ENCODE measurements at regions not wholly inside any gene's neighbourhood (a gene's known extent, or its start where the extent isn't known, plus 50 kb on each side); places are given as distances from the start of the nearest gene placed in this dataset.

- intact Hi-C loops (cut with DNase I, micrococcal nuclease), result no loop called here
- Mint-ChIP-seq H3K4me1 (peaks cover 2% of the 10 kb centered on the region), H3K36me3 (ENCODE audit: low read depth) (no peaks in the 10 kb centered on the region), H3K9me3 (ENCODE audit: low read depth) (no peaks in the 10 kb centered on the region), H3K27me3 (peaks cover 2% of the 10 kb centered on the region), H3K27ac (no peak overlapping the region), H3K4me3 (no peak overlapping the region)
- ATAC-seq, result no peak
- ChIA-PET POLR2A (no interaction called here), CTCF (no interaction called here)
- DNase-seq, result no peak
These were observed 50.8 kb upstream of the NAV2 start for GRCh38 chr11:19661827-19662226.

- intact Hi-C loops (cut with DNase I, micrococcal nuclease), result no loop called here
- peak; percentile 79 for ATAC-seq
- peaks cover 2% of the 10 kb centered on the region for H3K27me3 Mint-ChIP-seq
- DNase-seq, result peak; percentile 30
- H3K27ac Mint-ChIP-seq, result no peak overlapping the region
- POLR2A ChIA-PET, result no interaction called here
- H3K4me1 Mint-ChIP-seq, result peaks cover 2% of the 10 kb centered on the region
- H3K4me3 Mint-ChIP-seq, result no peak overlapping the region
- no peaks in the 10 kb centered on the region for H3K9me3 Mint-ChIP-seq (ENCODE audit: low read depth)
- CTCF ChIA-PET, result interaction anchor here (1.4 kb wide), 1 partner anchor 12 kb away, joined by 3 read pairs; no protein-coding TSS in a partner anchor
- no peaks in the 10 kb centered on the region for H3K36me3 Mint-ChIP-seq (ENCODE audit: low read depth)
These were observed 52.6 kb upstream of the NAV2 start for GRCh38 chr11:19660076-19660475.

- Mint-ChIP-seq H3K4me1 (peaks cover 2% of the 10 kb centered on the region), H3K27ac (no peak overlapping the region), H3K36me3 (ENCODE audit: low read depth) (no peaks in the 10 kb centered on the region), H3K4me3 (no peak overlapping the region), H3K9me3 (ENCODE audit: low read depth) (no peaks in the 10 kb centered on the region), H3K27me3 (peaks cover 2% of the 10 kb centered on the region)
- DNase-seq (no peak), ATAC-seq (no peak)
- intact Hi-C loops (cut with DNase I, micrococcal nuclease), result no loop called here
- CTCF ChIA-PET, result interaction anchor here (1.4 kb wide), 1 partner anchor 11 kb away, joined by 3 read pairs; no protein-coding TSS in a partner anchor
- POLR2A ChIA-PET, result no interaction called here
These were observed 53.1 kb upstream of the NAV2 start for GRCh38 chr11:19659529-19659928.

- Mint-ChIP-seq H3K36me3 (ENCODE audit: low read depth) (no peaks in the 10 kb centered on the region), H3K4me3 (no peak overlapping the region), H3K27ac (no peak overlapping the region), H3K9me3 (ENCODE audit: low read depth) (no peaks in the 10 kb centered on the region), H3K27me3 (no peaks in the 10 kb centered on the region), H3K4me1 (peaks cover 2% of the 10 kb centered on the region)
- intact Hi-C loops (cut with DNase I, micrococcal nuclease), result no loop called here
- POLR2A ChIA-PET, result no interaction called here
- CTCF ChIA-PET, result interaction anchor here (1.1 kb wide), 1 partner anchor 16 kb away, joined by 3 read pairs; no protein-coding TSS in a partner anchor
- no peak for DNase-seq
- no peak for ATAC-seq
These were observed 54.3 kb upstream of the NAV2 start for GRCh38 chr11:19658344-19658743.

GRCh38 chr11:19656140-19656541 is 56.5 kb upstream of the NAV2 start:
- Mint-ChIP-seq H3K27ac (no peak overlapping the region), H3K4me3 (no peak overlapping the region), H3K4me1 (peaks cover 2% of the 10 kb centered on the region), H3K9me3 (ENCODE audit: low read depth) (no peaks in the 10 kb centered on the region), H3K36me3 (ENCODE audit: low read depth) (no peaks in the 10 kb centered on the region), H3K27me3 (peaks cover 3% of the 10 kb centered on the region)
- ATAC-seq (no peak), DNase-seq (no peak)
- ChIA-PET POLR2A (no interaction called here), CTCF (interaction anchor here (0.7 kb wide), 1 partner anchor 15 kb away, joined by 3 read pairs; no protein-coding TSS in a partner anchor)
- intact Hi-C loops (cut with DNase I, micrococcal nuclease), result no loop called here

GRCh38 chr11:19652623-19653375 is 59.8 kb upstream of the NAV2 start:
- no peaks in the 10 kb centered on the region for H3K9me3 Mint-ChIP-seq (ENCODE audit: low read depth)
- intact Hi-C loops (cut with DNase I, micrococcal nuclease), result no loop called here
- peaks cover 3% of the 10 kb centered on the region for H3K27me3 Mint-ChIP-seq
- H3K36me3 Mint-ChIP-seq (ENCODE audit: low read depth), result no peaks in the 10 kb centered on the region
- DNase-seq (no peak), ATAC-seq (no peak)
- no peak overlapping the region for H3K4me3 Mint-ChIP-seq
- no peaks in the 10 kb centered on the region for H3K4me1 Mint-ChIP-seq
- no peak overlapping the region for H3K27ac Mint-ChIP-seq
- POLR2A ChIA-PET, result no interaction called here
- CTCF ChIA-PET, result interaction anchor here (0.7 kb wide), 1 partner anchor 14 kb away, joined by 3 read pairs; no protein-coding TSS in a partner anchor

GRCh38 chr11:19651653-19652052 is 61.0 kb upstream of the NAV2 start:
- intact Hi-C loops (cut with DNase I, micrococcal nuclease), result no loop called here
- no peak for ATAC-seq
- no peaks in the 10 kb centered on the region for H3K4me1 Mint-ChIP-seq
- H3K27me3 Mint-ChIP-seq, result peaks cover 3% of the 10 kb centered on the region
- H3K36me3 Mint-ChIP-seq (ENCODE audit: low read depth), result no peaks in the 10 kb centered on the region
- no peak for DNase-seq
- H3K9me3 Mint-ChIP-seq (ENCODE audit: low read depth), result no peaks in the 10 kb centered on the region
- CTCF ChIA-PET, result no interaction called here
- no peak overlapping the region for H3K4me3 Mint-ChIP-seq
- POLR2A ChIA-PET, result no interaction called here
- H3K27ac Mint-ChIP-seq, result no peak overlapping the region

GRCh38 chr11:19651028-19651427 is 61.6 kb upstream of the NAV2 start:
- ChIA-PET POLR2A (no interaction called here), CTCF (no interaction called here)
- intact Hi-C loops (cut with DNase I, micrococcal nuclease), result no loop called here
- peaks cover 4% of the 10 kb centered on the region for H3K27me3 Mint-ChIP-seq
- DNase-seq (no peak), ATAC-seq (no peak)
- no peak overlapping the region for H3K27ac Mint-ChIP-seq
- no peaks in the 10 kb centered on the region for H3K9me3 Mint-ChIP-seq (ENCODE audit: low read depth)
- H3K4me1 Mint-ChIP-seq, result no peaks in the 10 kb centered on the region
- no peaks in the 10 kb centered on the region for H3K36me3 Mint-ChIP-seq (ENCODE audit: low read depth)
- no peak overlapping the region for H3K4me3 Mint-ChIP-seq

GRCh38 chr11:19650467-19650866 is 62.2 kb upstream of the NAV2 start:
- Mint-ChIP-seq H3K36me3 (ENCODE audit: low read depth) (no peaks in the 10 kb centered on the region), H3K9me3 (ENCODE audit: low read depth) (no peaks in the 10 kb centered on the region), H3K4me3 (no peak overlapping the region), H3K27me3 (peaks cover 4% of the 10 kb centered on the region), H3K4me1 (no peaks in the 10 kb centered on the region), H3K27ac (no peak overlapping the region)
- DNase-seq, result no peak
- intact Hi-C loops (cut with DNase I, micrococcal nuclease), result no loop called here
- no peak for ATAC-seq
- CTCF ChIA-PET, result interaction anchor here (0.9 kb wide), 1 partner anchor 18 kb away, joined by 3 read pairs; no protein-coding TSS in a partner anchor
- POLR2A ChIA-PET, result no interaction called here

GRCh38 chr11:19649751-19650150 is 62.9 kb upstream of the NAV2 start:
- Mint-ChIP-seq H3K4me1 (no peaks in the 10 kb centered on the region), H3K4me3 (no peak overlapping the region), H3K27me3 (peaks cover 4% of the 10 kb centered on the region), H3K9me3 (ENCODE audit: low read depth) (no peaks in the 10 kb centered on the region), H3K36me3 (ENCODE audit: low read depth) (no peaks in the 10 kb centered on the region), H3K27ac (no peak overlapping the region)
- intact Hi-C loops (cut with DNase I, micrococcal nuclease), result no loop called here
- no peak for DNase-seq
- no peak for ATAC-seq
- ChIA-PET POLR2A (no interaction called here), CTCF (interaction anchor here (0.9 kb wide), 1 partner anchor 17 kb away, joined by 3 read pairs; no protein-coding TSS in a partner anchor)

- DNase-seq, result no peak
These were observed 64.3 kb upstream of the NAV2 start for GRCh38 chr11:19648321-19648720.

GRCh38 chr11:19647816-19648215 is 64.8 kb upstream of the NAV2 start:
- ChIA-PET CTCF (interaction anchor here (0.7 to 1.4 kb wide), 3 partner anchors 12 to 561 kb away, joined by 3 read pairs; no protein-coding TSS in a partner anchor), POLR2A (no interaction called here)
- no peaks in the 10 kb centered on the region for H3K4me1 Mint-ChIP-seq
- H3K36me3 Mint-ChIP-seq (ENCODE audit: low read depth), result no peaks in the 10 kb centered on the region
- no peak overlapping the region for H3K4me3 Mint-ChIP-seq
- intact Hi-C loops (cut with DNase I, micrococcal nuclease), result no loop called here
- no peaks in the 10 kb centered on the region for H3K9me3 Mint-ChIP-seq (ENCODE audit: low read depth)
- DNase-seq, result no peak
- no peak overlapping the region for H3K27ac Mint-ChIP-seq
- peaks cover 2% of the 10 kb centered on the region for H3K27me3 Mint-ChIP-seq
- no peak for ATAC-seq

More at GRCh38 chr11:19648321-19648720, 64.3 kb upstream of the NAV2 start:
- Mint-ChIP-seq H3K27ac (no peak overlapping the region), H3K4me3 (no peak overlapping the region), H3K36me3 (ENCODE audit: low read depth) (no peaks in the 10 kb centered on the region), H3K4me1 (no peaks in the 10 kb centered on the region), H3K27me3 (peaks cover 4% of the 10 kb centered on the region), H3K9me3 (ENCODE audit: low read depth) (no peaks in the 10 kb centered on the region)
- intact Hi-C loops (cut with DNase I, micrococcal nuclease), result no loop called here
- ChIA-PET CTCF (interaction anchor here (1.1 to 1.4 kb wide), 2 partner anchors 12 to 76 kb away, joined by 3 read pairs; no protein-coding TSS in a partner anchor), POLR2A (no interaction called here)
- ATAC-seq, result no peak

Measured in activated CD4-positive, alpha-beta T cell treated with anti-CD3 and anti-CD28 coated beads for 36 hours (primary cell).